Keratinocyte (primary cell): ENCODE measurements at regions not wholly inside any gene's neighbourhood (a gene's known extent, or its start where the extent isn't known, plus 50 kb on each side); places are given as distances from the start of the nearest gene placed in this dataset.

Experiments used
- CTCF ChIP-seq, 3 experiments: IDR thresholded peaks in 1 of 3; conservative IDR thresholded peaks in 1 of 3; optimal IDR thresholded peaks in 1 of 3; 2 replicates in 2 of 3; 3 replicates in 1 of 3; pipeline versions ENCODE3 to v1.5.1; 2011; ENCODE audit warnings: low read length in 3 of 3, mild to moderate bottlenecking in 3 of 3, moderate library complexity in 2 of 3, control low read depth in 1 of 3, inconsistent platforms in 1 of 3; ENCODE audit not compliant: insufficient read depth in 2 of 3; ENCODE audit errors: extremely low read depth in 1 of 3
- EZH2 ChIP-seq: IDR thresholded peaks from one replicate; pipeline ENCODE4 v1.6.1; 2012; ENCODE audit warnings: inconsistent platforms, mild to moderate bottlenecking, low read length, moderate library complexity

GRCh38 chr1:208552928-208553327 lies 308.7 kb upstream of the PLXNA2 start:
- TF ChIP-seq CTCF (optimal IDR thresholded peaks at IDR 0.05 in 1 of 3, IDR thresholded peaks at IDR 0.05 in 1 of 3, conservative IDR thresholded peaks at IDR 0.05 in 1 of 3; ENCODE audit: extremely low read depth in 1 of 3, insufficient read depth in 2 of 3, low read length in 3 of 3) (no peak), EZH2 (no peak)
